HG02678 (cell line): ENCODE measurements at regions not wholly inside any gene's neighbourhood (a gene's known extent, or its start where the extent isn't known, plus 50 kb on each side); places are given as distances from the start of the nearest gene placed in this dataset.
"Not testable (repeated sequence)": the region's sequence is repeated elsewhere in the genome, so short reads cannot be mapped to it uniquely, and the experiment has no call there.

Source experiments
- ATAC-seq: cut with Tn5 transposase; IDR thresholded peaks from one replicate; pipeline ENCODE4 v1.9.1; 2021; ENCODE audit warnings: mild to moderate bottlenecking, moderate library complexity; ENCODE audit not compliant: unreplicated experiment

DNA sequence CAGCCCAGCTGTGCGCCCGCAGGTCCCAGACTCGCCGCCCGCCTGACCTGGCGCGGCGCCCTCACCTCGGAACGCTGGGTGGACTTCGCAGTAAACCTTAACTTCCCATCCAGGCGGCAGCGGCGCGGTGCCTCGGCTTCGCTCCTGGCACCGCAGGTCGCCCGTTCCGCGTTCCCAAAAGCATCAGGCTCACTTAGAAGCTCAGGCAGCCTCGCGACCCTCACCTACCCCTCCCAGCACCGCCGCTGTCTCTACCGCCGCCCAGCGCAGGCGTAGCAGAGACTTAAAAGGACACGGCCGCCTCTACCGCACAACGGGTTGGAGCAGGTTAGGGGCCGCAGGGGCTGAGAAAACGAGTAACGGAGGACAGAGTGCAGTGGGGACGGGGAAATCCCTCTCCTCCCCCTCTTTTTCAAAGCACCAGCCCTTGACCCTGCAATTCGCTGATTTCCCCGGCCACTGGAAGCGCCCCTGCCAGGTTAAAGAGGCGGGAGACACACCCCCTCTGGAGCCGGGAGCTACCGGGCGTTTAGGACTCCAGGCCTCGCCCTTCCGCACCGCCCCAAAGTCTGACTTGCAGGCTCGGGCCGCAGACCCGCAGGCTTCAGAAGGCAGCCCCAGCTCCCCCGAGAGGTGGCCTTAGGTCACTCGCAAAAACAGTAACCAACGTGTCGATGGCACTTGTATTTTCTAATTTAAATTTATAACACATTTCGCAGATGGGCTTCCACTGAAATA is 328.5 kb downstream of the FAM72C start:
- no peak for ATAC-seq

DNA sequence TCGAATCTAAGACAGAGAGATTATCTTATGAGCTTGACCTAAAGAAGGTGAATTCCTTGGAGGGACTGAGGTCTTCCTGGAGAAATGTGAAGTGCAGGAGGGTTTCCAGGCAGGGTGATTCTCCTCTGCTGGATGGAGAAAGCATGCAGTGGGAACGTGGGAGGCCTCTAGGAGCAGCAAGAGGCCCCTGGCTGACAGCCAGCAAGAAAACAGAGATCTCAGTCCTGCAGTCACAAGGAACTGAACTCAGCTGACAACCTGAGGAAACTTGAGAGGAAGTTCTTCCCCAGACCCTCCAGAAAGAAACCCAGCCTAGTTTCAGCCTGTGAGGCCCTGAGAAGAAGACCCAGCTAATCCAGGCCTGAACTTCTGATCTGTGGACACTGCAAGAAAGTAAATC is 345.9 kb downstream of the FAM72C start:
- no peak for ATAC-seq

DNA sequence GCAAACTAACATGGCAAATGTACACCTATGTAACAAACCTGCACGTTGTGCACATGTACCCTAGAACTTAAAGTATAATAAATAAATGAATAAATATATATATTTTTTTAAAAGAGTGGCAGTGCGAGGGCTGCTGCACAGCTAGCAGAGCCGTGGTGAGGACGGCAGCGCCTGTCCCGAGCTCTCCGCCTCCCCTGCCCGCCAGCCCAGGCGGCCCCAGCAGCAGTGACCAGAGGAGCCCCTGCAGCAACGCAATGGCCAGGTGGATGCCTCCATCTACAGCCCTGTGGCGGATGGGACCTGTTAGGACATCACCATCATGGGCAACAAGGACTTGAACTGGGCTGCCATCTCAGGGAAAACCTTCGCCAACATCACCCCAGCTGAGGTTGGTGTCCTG is 351.9 kb downstream of the FAM72C start:
- no peak for ATAC-seq

DNA sequence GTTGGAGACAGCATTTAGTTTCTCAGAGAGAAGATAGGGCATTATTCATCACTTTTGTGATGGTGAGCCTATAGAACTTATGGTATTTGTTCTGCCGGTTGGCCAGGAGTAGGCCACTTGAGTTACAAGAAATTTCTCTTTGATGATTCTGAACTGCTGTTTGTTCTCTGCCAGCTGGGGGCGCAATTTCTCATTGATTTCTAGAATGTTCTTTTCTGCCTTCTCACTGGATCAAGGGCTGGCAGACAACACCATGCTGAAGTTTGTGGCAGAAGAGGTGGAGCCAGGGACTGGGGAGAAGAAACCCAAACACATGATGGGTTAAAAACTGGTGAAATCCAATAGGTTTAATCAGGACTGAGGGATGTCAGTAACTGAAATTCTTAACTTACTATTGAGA is 360.6 kb downstream of the FAM72C start:
- no peak for ATAC-seq

DNA sequence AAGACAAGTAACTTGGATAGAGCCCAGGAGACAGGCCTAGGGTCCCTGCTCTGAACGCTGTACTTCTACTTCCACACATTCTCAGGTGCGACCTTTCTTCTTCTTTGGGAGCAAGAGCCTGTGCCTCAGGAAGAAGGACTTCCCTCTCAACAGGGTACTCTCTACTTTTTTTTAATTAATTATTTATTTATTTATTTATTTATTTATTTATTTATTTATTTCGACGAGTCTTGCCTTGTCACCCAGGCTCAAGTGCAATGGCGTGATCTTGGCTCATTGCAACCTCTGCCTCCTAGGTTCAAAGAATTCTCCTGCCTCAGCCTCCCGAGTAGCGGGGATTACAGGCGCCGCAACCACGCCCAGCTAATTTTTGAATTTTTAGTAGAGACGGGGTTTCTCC is 361.6 kb downstream of the FAM72C start:
- no peak for ATAC-seq

DNA sequence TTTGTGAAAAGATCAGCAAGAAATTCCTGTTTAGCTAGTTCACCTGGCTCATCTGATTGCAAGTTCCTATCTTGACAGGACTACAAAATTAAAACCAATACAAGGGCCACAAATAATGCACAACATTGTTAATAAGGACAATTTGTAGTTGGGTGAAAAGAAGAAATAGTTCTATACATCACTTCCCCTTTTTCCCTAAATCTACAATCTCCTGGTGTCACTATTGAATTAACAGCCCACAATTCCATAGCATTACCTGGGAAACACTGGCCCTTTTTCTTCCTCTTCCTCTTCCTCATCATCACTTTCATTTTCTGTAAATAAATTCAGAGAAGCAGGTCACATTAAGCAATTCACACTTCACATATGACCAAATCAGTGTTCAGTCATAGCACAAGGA is 366.9 kb downstream of the FAM72C start:
- no peak for ATAC-seq

DNA sequence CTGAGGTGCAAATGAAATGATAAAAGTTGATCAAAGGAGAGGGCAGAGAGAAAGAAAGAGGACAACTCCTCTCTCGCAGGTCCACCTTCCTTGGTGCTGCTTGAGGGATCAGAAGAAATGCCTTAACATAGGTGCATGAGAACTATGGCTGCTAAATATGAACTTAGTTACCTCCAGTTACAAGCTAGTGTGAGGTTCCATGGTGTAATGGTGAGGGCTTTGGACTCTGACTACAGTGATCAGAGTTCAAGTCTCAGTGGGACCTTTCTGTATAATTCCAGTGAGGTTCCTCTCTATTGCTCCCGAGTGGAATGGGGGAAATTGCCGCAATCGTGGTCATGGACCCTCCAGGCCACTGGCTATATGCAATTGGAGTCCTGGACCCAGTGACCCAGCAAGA is 387.3 kb downstream of the FAM72C start:
- ATAC-seq = no peak

DNA sequence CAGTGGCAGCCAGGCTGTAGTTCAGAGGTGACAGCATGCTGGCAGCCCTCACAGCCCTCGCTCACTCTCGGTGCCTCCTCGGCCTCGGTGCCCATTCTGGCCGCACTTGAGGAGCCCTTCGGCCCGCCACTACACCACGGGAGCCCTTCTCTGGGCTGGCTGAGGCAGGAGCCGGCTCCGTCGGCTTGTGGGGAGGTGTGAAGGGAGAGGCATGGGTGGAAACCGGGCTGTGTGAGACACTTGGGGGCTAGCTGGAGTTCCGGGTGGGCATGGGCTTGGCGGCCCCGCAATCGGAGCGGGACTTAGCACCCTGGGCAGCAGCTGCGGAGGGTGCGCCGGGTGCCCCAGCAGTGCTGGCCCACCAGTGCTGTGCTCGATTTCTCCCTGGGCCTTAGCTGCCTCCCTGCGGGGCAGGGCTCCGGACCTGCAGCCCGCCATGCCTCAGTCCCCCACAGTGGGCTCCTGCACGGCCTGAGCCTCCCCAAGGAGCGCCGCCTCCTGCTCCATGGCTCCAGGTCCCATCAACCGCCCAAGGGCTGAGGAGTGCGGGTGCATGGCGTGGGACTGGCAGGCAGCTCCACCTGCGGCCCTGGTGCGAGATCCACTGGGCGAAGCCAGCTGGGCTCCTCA is 396.8 kb downstream of the FAM72C start:
- ATAC-seq = no peak

DNA sequence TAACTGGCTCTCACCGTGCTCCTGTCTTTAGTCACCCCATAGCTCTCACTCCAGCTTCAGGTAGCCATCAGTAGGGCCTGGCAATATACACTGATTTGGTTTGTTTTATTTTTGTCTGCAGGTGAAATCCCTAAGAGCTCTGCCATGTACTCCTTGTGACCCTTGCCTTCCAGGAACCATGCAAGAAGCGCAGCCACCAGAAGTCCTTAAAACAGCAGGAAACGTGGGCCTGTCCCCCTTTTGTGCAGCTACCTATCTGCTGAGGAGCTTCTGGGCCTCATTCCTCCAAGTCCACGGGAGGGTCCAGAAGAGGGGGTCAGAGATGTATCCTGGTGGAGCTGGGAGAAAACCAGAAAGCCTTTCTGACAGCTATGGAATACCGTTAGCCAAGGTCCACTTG is 399.1 kb downstream of the FAM72C start:
- not testable (repeated sequence) for ATAC-seq

DNA sequence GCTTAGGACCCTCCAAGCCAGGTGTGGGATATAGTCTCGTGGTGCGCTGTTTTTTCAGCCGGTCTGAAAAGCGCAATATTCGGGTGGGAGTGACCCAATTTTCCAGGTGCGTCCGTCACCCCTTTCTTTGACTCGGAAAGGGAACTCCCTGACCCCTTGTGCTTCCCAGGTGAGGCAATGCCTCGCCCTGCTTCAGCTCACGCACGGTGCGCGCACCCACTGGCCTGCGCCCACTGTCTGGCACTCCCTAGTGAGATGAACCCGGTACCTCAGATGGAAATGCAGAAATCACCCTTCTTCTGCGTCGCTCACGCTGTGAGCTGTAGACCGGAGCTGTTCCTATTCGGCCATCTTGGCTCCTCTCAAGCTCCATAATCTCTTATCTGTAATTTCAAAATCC is 408.0 kb downstream of the FAM72C start:
- not testable (repeated sequence) for ATAC-seq

DNA sequence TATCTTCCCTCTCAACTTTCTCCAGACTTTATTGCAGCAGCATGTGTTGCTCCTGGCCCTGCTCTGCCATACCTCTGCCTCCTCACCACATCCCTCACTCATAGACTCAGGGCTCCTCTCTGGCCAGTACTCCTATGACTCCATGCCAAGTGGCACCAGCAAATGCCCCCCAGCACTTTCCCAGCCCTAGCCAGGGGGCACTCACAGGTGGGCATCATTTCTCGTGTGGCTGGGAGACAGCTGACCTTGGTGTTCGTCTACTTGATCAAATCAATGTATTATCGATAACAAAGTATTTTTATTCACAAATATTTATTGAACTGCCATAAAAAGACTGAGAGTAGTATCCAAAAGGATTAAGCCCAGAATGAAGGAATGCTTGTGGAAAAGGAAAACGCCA is 418.2 kb downstream of the FAM72C start:
- no peak for ATAC-seq

DNA sequence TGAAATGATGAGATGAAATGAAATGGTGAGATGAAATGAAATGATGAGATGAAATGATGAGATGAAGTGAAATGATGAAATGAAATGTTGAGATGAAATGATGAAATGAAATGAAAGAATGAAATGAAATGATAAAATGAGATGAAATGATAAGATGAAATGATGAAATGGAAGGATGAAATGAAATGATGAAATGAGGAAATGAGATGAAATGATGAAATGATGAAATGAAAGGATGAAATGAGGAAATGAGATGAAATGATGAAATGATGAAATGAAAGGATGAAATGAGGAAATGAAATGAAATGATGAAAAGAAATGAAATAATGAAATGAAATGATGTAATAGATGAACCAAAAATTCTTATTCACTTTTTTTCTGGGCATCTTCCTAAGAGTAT is 467.1 kb downstream of the FAM72C start:
- ATAC-seq = not testable (repeated sequence)

DNA sequence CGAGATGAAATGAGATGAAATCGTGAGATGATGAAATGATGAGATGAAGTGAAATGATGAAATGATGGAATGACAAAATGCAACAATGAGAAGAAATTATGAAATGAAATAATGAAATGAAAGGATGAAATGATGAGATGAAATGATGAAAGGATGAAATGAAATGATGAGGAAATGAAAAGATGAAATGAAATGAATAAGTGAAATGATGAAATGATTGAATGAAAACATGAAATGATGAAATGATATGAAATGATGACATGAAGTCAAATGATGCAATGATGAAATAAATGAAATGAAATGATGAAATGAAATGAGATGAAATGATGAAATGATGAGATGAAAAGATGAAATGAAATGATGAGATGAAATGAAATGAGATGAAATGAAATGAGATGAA is 467.7 kb downstream of the FAM72C start:
- not testable (repeated sequence) for ATAC-seq

DNA sequence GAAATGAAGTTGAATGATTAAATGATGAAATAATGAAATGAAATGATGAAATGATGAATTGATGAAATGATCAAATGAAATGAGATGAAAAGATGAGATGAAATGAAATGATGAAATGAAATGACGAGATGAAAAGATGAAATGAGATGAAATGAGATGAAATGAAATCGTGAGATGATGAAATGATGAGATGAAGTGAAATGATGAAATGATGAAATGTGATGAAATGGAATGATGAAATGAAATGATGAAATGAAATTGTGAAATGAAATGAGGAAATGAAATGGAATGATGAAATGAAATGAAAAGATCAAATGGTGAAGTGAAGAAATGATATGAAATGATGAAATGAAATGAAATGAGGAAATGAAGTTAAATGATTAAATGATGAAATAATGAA is 468.7 kb downstream of the FAM72C start:
- ATAC-seq = not testable (repeated sequence)

DNA sequence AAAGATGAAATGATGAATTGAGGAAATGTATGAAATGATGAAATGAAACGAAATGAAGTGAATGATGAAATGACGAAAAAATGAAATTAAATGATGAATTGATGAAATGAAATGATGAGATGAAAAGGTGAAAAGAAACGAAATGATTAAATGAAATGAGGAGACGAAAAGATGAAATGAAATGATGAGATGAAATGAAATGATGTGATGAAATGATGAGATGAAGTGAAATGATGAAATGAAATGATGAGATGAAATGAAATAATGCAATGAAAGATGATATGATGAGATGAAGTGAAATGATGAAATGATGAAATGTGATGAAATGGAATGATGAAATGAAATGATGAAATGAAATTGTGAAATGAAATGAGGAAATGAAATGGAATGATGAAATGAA is 469.7 kb downstream of the FAM72C start:
- not testable (repeated sequence) for ATAC-seq

DNA sequence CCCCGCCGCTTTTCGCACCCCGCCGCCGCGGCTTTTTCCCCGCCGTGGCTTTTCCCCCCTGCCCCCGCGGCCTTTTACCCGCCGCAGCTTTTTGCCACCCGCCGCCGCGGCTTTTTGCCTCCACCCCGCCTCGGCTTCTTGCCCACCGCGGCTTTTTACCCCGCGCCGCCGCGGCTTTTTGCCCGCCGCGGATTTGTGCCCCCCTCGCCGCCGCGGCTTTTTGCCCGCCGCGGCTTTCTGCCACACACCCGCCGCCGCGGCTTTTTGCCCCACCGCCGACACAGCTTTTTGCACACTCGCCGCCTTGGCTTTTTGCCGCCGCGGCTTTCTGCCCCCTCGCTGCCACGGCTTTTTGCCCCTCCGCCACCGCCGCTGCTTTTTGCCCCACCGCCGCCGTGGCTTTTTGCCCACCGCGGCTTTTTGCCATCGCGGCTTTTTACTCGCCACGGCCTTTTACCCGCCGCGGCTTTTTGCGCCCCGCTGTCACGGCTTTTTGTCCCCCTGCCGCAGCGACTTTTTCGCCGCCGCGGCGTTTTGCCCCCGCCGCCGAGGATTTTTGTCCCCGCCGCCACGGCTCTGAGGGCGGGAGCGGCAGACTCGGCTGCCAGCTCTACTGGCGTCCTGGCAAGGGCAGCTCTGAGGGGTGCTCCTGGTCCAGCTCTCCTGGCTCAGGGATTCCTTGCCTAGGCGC is 473.6 kb downstream of the FAM72C start:
- ATAC-seq = not testable (repeated sequence)

DNA sequence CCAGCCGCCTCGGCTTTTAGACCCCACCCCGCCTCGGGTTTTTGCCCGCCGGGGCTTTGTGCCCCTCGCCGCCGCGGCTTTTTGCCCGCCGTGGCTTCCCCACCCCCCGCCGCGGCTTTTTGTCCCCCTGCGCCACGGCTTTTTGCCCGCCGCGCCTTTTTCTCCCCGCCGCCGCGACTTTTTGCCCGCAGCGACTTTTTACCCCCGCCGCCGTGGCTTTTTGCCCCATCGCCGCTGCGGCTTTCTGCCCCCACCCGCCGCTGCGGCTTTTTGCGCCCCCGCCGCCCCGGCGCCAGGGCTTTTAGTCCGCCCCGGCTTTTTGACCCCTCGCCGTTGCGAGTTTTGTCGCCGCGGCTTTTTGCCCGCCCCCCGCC is 474.4 kb downstream of the FAM72C start:
- no peak for ATAC-seq

DNA sequence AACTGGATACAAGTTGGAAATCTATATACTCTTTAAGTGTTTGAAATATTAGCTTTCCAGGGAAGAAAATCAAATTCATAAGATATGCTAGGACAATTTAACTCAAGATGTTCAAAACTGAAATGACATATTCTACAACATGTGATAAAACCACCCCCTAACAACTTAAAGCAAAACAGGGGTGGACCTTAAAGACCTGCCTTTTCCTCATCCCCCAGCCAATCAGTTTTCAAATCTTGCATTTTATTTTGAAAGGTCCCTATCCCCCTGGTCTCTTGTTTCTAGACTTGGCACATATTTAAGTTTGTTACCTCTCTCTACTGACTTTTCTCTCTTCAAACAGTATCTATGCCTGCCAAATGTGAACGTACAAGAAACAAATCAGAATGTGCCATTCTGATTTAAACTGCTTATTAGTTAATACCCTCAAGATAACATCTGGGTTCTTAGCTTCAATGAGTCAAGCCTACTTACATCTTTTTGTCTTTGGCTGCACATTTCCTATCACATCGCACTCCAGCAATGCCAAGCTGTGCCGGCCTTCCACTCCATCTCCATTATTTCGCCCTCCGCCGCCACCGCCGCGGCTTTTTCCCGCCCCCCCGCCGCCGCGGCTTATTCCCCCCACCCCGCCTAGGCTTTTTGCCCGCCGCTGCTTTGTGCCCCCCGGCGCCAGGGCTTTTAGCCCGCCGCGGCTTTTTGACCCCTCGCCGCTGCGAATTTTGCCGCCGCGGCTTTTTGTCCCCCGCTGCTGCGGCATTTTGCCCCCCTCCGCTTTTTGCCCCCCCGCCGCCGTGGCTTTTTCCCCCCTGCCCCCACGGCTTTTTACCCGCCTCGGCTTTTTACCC is 475.0 kb downstream of the FAM72C start:
- ATAC-seq = not testable (repeated sequence)
